Globus pallidus (tissue), 1 donor: ENCODE measurements at regions not wholly inside any gene's neighbourhood (a gene's known extent, or its start where the extent isn't known, plus 50 kb on each side); places are given as distances from the start of the nearest gene placed in this dataset.

Source experiments
- DNase-seq: peaks from one replicate; pipeline ENCODE4 v3.0.0-alpha.2; 2015; ENCODE audit warnings: low spot score

DNA sequence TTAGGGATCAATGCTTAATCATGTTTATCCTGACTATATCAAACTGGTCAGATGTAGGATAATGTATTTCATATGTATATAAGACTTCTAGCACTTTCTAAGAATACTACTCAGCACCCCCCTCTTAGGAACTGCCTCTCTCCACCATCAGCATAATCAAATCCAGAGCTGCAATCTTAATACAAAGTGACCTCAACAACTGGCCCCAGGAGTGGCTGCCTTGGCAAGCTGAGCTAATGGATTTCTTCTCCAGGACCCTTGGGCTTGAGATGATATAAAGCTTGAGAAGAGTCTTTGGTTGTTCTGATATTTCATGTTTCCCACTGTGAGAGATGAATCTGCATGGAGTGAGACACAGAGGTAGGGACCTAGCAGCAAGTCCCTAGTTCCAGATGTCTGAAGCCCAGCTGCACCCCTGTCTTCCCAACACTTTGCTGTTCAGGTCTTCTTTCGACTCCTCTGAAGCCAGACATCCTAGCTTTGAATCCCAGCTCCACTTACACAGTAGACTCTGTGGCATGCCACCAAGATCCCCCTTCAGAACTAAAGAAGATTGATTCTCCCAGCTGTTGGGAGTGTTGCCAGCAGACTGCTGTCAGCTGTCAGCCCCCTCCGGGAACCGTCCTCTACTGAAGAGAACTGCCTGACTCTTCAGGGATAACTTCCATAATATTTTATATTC, 309.3 kb upstream of the UBE2E2 start:
- DNase-seq, result no peak

DNA sequence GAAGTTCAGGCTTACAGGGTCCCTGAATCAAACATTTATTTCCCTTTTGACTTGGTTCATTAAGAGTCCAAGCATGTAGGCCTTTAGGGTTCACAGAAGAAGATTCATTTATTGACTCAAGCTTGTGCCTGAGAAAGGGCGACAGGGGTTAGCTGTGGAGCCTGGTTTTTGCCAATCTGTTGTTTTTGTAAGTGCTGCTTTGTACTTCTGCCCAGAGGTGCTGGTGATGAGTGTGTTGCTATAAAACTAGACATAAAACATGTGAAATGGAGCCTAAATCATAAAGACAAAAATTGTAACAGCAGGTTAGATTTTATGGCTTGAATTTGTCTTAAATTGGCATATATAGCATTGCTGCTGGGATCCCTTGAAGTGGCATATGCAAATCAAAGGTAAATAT, 308.3 kb upstream of the UBE2E2 start:
- DNase-seq, result no peak

DNA sequence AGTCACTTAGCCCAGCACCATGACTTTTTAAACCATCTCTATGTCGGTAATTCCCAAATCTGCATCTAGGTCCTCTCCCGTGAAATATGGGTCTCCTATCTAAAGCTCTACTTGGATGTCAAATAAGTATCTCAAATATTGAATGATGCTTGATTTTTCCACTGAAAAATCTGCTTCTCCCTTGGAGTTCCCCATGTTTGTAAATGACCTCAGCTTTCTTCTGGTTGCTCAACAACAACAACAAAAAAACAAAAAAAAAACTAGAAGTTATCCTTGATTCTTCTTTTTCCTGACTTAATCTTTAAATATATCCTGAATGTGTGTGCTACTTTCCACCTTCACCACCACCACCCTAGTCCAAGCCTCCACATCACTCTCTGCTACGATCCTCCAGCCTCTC, 307.5 kb upstream of the UBE2E2 start:
- DNase-seq, result no peak

DNA sequence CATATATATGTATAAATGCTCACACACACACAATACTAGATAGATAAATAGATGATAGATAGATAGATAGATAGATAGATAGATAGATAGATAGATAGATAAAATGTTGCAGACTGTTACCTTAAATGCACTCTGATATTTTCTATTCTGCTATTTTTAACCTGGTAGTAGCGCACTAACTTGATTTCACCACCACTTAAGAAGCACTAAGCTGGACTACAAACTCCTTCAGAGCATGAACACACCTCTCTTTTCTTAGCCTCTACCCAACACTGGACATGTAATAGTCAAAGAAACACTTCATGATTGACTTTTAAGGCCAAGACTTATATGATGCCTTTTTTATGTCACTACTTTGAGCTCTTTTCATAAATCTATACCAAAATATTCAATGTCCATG, 304.6 kb upstream of the UBE2E2 start:
- DNase-seq, result no peak

DNA sequence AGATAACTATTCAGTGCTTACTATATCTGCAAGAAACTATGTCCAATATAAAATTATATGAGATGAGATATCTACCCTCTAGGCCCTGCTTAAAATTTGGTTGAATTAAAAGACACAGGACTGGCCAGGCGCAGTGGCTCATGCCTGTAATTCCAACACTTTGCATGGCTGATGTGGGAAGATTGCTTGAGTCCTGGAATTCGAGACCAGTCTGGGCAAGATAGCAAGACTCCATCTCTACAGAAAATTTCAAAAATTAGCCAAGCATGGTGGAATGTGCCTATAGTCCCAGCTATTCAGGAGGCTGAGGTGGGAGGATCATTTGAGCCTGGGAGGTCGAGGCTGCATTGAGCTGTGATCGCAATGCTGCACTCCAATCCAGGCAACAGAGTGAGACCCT, 303.7 kb upstream of the UBE2E2 start:
- DNase-seq, result no peak

DNA sequence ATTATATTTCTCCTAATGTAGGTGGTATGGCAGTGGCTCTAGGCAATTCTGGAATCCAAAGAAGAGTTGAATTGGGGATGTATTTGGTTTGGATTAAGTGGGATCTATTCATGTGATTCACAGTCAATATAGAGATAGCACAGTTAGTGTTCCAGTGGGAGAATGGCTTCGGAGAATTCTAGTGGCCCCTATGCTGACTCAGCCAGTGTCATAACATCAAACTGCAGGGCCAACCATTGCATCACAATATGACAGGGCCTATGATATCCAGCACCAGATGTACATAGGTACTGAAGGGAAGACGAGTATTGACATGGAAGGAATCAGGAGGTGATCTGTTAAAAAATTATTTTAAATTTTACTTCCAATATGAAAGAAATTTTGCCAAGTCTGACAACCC, 302.8 kb upstream of the UBE2E2 start:
- DNase-seq, result no peak

DNA sequence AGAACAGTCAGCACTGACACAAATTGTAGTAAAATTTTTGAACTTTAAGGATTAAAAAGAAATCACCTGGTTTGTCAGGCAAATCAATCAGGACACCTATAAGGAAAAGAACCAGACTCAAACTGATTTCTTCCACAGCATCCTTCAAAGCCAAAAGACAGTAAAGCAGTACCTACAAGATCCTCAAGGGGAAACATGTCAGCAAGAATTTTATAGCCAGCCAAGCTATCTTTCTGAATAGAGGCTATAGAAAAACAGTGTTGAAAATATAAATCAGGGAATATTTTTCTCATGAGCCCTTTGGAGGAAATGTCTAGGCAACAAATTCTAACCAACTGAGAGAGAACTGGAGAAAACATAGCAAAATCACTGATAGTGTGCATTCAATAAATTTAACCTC, 301.4 kb upstream of the UBE2E2 start:
- no peak for DNase-seq

DNA sequence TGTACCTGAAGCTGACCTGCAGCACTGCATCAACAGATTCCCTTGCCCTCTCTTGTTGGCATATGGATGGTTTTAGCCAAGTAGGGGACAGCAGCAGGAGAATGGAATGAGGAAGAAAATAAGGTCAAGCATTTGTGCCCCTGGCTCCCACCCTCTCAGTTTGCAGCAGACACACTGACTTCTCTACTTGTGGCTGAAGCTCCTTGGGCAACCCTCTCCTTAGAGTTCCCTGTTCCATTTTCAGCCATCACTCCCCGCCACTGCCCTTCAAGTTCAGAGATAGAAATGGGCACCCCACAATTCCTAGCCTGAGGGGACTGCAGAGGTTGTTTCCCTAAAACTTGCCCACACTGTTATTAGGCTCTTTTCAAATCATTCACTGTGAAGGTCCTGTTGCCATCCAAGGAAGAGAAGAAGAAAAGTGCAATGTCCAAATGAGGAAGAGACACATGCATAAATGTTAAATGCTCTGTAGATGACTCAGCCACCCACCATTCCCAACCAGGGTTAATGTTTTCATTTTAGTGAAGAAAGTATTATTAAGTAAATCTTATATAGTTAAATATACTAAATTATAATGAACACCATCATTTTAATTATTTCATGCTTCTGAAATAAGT, 295.9 kb upstream of the UBE2E2 start:
- no peak for DNase-seq

DNA sequence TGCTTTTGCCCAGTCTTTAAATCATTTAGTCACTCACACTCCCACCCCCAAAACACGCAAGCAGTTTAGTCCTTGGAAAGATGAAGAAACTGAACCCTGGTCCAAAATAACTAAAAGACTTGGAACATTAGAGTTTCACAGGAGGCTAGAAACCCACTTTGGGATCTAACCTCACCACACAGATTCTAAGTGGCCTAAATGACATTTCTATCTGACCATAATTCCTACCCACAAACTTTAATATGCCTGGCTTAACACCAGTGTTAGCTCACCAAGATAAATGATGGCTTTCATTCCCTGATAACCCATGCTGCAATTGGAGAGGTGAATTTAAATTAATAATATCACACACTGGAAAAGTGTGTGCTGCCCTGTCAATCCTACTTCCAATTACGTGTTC, 295.3 kb upstream of the UBE2E2 start:
- DNase-seq, result no peak

DNA sequence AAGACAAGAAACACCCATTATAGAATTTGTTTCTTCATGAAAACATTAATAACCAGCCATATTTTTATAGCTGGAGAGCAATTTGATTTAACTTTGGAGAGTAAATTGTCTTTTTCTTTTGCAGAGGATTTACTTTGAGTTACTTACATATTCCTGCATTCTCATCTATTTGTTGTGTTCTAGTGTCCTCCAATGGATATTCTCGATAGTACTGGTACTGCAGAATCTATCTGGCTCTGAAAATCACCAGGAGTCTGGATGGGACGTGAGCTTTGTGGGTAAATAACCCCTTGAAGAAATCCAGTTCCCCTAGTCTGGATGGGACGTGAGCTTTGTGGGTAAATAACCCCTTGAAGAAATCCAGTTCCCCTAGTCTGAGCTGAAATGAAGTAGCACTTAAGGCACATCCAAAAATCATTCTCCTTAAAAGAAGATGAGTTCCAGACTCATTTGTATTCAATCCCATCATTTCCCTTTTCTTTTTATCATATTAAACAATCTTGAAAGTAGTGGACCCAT, 294.1 kb upstream of the UBE2E2 start:
- DNase-seq, result no peak

DNA sequence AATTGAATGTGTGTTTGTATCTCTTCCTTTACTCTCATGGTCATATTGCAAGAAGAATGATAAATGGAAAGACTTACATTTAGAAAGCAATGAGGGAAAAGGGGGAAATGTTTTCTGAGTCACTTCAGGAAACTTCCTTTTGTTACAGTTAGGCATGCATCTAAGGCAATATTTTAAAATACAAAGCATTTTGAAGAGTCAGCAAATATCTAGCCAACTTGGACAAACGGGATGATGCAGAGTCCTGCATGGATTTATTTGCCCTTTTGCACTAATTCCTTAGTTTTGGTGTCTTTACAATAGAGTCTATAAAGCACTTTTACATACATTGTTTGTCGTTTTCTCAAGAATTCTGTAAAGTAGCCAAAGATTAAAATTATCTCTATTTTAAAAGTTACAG, 286.2 kb upstream of the UBE2E2 start:
- DNase-seq, result no peak

DNA sequence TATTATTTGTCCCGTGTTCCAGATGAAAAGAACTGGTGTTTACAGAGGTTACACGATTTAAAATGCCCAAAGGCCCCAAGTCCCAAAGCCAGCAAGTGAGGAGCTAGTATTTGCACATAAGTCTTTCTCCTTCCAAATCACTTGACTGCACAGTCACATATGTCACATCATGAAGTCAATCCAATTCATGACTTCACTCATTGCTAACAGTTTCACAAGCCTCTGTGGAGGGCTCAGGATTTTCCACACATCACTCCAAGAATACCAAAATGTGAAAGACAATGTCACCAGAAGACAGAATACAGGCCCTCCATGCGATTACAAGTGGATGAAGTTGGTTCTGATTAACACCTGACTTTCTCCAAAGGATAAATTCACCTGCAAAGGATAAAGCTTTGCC, 283.1 kb upstream of the UBE2E2 start:
- DNase-seq, result no peak

DNA sequence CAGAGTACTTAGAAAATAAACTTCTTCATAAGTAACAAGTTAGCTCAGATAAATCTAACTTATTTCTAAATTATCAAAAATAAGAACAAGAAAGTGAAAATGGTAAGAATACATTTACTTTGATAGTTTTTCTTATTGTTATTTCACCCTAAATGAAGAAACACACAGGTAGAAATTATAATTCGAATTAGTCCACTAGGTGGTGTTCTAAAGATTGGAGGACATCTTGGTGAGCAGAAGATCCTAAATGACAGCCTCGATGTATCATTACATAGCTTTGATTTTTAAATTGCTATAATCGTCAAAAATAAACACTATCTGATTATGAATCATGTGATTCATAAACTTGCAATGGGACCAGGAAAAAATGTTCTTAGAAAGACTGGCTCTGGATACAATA, 280.8 kb upstream of the UBE2E2 start:
- no peak for DNase-seq

DNA sequence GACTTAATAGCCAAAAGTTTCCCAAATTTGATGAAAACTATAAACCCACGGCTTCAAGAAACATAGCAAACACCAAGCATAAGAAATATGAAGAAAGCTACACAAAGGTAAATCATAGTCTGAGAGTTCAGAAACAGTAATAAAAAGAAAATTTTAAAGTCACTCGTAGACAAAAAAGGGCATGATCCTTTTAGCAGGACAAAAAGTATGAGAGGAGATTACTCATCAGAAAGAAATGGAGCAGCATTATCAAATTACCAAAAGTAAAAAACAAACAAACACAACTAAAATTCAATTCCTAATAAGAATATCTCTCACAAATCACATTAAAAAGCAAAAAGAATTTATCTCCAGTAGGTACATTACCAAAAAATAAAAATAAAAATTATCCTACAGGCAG, 279.4 kb upstream of the UBE2E2 start:
- no peak for DNase-seq

DNA sequence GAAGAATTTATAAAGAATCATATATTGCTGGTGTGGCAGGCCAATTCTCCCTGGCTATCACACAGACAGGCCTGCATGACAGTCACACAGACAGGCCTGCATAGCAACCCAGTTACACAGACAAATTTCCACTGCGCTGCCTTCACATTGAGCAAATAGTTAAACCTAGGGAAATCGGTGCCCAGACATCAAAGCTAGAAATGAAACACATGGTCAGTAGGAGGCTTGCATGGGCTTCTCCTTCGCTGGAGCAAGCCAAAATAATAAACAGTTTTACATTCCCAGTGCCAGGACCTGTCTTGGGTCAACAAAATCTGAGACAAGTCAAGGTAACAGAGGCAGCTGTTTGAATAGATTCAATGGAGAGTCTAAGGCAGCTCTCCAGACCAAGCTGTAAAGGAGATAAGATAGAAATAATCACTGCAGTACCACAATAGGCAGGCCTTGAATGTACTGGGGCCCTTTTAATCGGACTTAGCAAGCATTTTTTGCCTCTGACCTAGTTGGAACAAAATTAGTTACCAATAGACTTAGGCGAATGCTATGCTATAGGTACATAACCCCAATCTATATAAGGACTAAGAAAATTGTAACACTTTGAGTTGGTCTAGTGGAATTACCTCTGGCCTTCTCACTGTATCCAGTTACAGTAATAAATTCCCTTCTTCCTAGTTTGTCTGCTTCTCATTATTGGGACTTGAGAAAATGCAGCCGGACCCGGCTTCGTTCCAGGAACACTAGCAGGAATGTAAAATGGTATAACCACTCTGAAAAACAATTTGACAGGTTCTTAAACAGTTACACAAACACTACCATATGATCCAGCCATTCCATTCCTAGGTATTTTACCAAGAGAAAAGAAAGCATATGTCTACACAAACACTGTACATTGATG, 274.7 kb upstream of the UBE2E2 start:
- no peak for DNase-seq

DNA sequence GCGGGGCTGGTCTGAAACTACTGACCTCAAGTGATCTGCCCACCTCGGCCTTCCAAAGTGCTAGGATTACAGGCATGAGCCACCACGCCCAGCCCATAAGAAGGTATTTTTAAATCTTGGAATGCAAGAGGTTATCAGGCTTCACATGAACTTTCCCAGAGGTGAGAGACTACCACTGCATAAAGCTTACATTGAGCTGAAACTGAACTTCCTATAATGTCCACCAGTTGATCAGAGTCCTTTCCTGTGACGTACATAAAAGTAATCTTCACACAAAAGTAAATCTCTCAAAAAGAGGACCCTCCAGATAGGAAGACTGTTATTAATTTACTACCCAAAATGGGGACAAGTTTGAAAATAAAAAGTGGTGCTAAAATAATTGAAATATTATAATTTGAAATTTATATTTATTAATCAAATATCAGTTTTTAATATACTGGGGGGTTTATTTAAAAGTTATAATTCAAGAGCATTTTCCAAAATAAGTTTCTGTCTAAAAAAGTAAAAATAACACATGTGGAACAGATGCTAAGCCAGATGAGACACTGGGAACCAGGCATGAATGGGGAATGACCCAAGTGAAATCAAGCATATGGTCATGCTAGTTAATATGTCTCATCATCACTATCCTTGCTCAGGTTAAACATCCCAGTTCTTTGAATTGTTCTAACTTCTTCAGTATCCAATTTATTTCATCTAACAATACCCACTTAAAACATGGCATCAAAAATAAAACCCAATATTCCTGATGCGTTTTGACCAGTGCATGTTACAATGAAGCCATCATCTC, 269.9 kb upstream of the UBE2E2 start:
- no peak for DNase-seq

DNA sequence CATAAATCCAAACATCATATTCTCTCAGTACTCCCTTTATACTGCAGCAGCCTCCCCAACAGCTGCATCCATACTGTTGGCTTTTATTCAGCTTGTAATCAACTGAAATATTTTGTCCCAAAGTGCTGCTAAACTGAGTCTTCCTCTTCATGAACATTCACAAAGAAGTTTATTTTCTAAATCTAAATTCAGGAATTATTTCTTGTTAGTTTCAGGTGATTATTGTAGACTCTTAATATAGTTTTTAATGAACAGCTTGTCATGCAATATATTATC, 269.3 kb upstream of the UBE2E2 start:
- no peak for DNase-seq

DNA sequence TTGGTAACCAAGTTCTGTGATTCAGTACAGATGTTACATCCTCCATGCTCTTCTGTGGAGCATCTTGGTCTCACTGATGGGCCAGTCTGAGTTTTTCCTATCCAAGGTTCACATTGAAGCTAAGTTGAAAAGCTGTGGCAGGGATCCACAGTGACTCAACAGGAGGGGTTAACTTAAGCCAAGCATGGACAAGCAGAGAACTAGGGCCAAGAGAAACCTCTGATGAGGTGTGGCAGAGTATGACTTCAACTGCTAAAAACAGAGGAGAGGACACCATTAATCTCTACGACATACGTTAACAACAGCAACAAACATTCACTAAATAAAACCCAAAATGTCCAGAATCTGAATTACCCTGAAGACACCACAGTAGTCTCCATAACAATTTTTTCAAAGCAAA, 268.1 kb upstream of the UBE2E2 start:
- no peak for DNase-seq

DNA sequence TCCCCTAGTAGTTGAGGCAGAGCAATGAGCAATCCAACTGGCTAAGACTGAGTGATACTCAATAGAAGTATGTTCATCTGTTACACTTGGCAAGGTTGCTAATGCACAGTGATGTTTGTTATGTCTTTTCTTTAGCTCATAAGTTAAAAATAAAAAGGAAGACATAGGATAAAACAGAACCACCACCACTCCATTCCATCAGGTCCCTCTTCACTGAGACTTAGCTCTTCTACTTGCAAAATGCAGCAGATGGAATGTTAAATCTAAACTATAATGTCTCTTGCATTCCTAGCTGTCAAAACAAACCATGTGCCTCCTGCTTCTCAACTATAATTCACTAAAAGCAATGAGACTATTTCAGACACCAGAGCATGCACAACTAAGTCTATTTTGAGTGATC, 265.6 kb upstream of the UBE2E2 start:
- DNase-seq, result no peak

DNA sequence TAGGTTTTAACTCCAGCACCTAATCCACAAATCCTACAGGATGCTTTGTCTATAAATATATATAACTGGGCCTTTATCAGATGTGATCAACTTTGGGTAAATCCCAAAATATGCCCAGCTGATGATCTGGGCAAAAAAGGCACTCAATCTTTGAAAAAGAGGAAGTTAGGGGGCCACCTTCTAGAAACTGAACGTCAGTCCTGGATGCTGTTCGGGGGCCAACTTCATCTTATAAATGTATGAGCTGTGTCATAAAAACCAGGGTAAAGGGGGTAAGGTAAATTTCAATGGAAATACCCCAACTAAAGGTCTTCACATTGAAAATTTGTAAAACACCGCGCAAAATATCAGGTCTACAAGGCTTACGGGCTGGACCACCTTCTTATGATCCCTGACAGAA, 264.4 kb upstream of the UBE2E2 start:
- no peak for DNase-seq

DNA sequence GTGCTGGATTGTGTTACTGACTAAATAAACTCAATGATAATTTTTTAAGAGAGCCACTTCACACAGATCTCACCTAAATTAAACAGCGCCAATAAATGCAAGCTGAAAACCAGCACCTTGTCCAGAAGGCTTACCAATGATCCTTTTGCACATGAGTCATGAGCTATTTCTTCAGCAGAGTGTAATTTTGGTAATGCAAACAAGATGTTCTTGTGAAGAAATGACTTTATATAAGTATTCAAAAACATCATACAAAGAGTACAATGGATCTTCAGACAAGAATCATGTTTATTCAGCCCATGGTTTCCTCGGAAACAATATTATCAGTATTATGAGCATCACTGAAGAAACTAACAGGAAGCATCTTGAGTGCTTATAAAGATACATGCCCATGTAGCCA, 263.8 kb upstream of the UBE2E2 start:
- DNase-seq, result no peak

DNA sequence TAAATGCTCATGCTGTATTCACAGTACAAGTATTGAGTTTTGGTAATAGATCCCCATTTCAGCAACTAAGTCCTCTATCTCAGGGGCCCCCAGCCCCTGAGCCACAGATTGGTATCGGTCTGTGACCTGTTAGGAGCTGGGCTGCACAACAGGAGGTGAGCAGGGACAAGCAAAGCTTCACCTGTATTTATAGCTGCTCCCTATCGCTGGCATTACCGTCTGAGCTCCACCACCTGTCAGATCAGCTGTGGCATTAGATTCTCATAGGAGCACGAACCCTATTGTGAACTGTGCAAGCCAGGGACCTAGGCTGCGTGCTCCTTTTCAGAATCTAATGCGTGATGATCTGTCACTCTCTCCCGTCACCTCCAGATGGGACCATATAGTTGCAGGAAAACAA, 262.8 kb upstream of the UBE2E2 start:
- no peak for DNase-seq

DNA sequence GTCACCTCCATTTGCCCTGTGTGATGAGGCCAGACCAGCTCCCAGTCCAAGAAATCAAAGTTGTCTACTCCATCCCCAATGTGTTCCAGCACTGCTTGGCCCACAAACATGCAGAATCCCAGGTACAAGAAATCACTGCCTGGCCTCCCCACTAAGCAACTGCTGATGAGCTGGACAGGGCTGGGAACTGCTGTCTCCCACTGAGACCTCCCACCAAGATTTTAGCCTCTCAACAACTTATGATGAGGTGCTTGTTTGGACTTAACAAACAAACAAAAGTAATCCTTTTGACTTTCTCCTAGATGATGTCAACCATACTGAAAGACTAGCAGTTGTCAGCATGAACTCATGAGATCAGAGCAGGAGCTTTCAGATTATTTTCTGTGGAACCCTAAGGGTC, 260.1 kb upstream of the UBE2E2 start:
- DNase-seq, result no peak
